GM19025 (cell line): ENCODE measurements at regions not wholly inside any gene's neighbourhood (a gene's known extent, or its start where the extent isn't known, plus 50 kb on each side); places are given as distances from the start of the nearest gene placed in this dataset.
"Not testable (repeated sequence)": the region's sequence is repeated elsewhere in the genome, so short reads cannot be mapped to it uniquely, and the experiment has no call there.

Experiments used
- ATAC-seq: cut with Tn5 transposase; IDR thresholded peaks from one replicate; pipeline ENCODE4 v1.9.1; 2021; ENCODE audit warnings: mild to moderate bottlenecking, low read depth, moderate library complexity; ENCODE audit not compliant: unreplicated experiment

GRCh38 chr3:110494728-110495127 is 576.9 kb upstream of the NECTIN3 start:
- ATAC-seq: no peak

GRCh38 chr3:110495201-110495927 is 576.3 kb upstream of the NECTIN3 start:
- no peak for ATAC-seq

- ATAC-seq: no peak
Measured at GRCh38 chr3:110504401-110504800, 567.2 kb upstream of the NECTIN3 start.

GRCh38 chr3:110504901-110505300 is 566.7 kb upstream of the NECTIN3 start:
- no peak for ATAC-seq

- no peak for ATAC-seq
Measured at GRCh38 chr3:110506890-110507289, 564.7 kb upstream of the NECTIN3 start.

GRCh38 chr3:110507570-110507969 is 564.0 kb upstream of the NECTIN3 start:
- not testable (repeated sequence) for ATAC-seq

- ATAC-seq: no peak
Measured at GRCh38 chr3:110512961-110513360, 558.7 kb upstream of the NECTIN3 start.

GRCh38 chr3:110518031-110518430 is 553.6 kb upstream of the NECTIN3 start:
- ATAC-seq: no peak

GRCh38 chr3:110519071-110519470 is 552.5 kb upstream of the NECTIN3 start:
- ATAC-seq: no peak

GRCh38 chr3:110521019-110521418 is 550.6 kb upstream of the NECTIN3 start:
- ATAC-seq: no peak

GRCh38 chr3:110525558-110526064 is 546.0 kb upstream of the NECTIN3 start:
- ATAC-seq: not testable (repeated sequence)

- no peak for ATAC-seq
Measured at GRCh38 chr3:110526777-110527727, 544.6 kb upstream of the NECTIN3 start.

- no peak for ATAC-seq
Measured at GRCh38 chr3:110528305-110529121, 543.1 kb upstream of the NECTIN3 start.

GRCh38 chr3:110530902-110531301 is 540.7 kb upstream of the NECTIN3 start:
- ATAC-seq: no peak

GRCh38 chr3:110533089-110533488 is 538.5 kb upstream of the NECTIN3 start:
- ATAC-seq: no peak

- ATAC-seq: no peak
Measured at GRCh38 chr3:110542552-110543150, 529.0 kb upstream of the NECTIN3 start.

- no peak for ATAC-seq
Measured at GRCh38 chr3:110544730-110545129, 526.9 kb upstream of the NECTIN3 start.

- no peak for ATAC-seq
Measured at GRCh38 chr3:110550511-110550910, 521.1 kb upstream of the NECTIN3 start.

GRCh38 chr3:110562621-110563020 is 509.0 kb upstream of the NECTIN3 start:
- no peak for ATAC-seq

GRCh38 chr3:110564674-110565073 is 506.9 kb upstream of the NECTIN3 start:
- ATAC-seq: no peak
